ENCODE measurements at regions not wholly inside any gene's neighbourhood (a gene's known extent, or its start where the extent isn't known, plus 50 kb on each side); places are given as distances from the start of the nearest gene placed in this dataset.
"Not testable (repeated sequence)": the region's sequence is repeated elsewhere in the genome, so short reads cannot be mapped to it uniquely, and the experiment has no call there.

DNA sequence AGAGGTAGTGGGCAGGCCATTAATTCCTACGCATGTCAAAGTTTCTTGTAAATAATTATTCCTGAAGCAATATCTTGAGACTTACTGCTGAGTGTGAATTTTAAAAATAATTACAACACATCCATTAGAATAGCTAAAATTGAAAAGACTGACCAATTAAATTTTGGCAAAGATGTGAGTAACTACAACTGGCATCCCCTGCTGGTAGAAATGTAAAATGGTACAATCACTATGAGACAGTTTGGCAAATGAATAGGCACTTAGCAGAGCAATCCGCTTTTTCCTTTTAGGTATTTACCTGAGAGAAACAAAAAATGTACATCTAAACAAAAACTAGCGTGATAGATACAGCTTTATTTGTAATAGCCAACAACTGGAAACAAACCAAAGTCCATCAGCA, 798.9 kb downstream of the BRINP3 start:
- Histone ChIP-seq H3K4me3 (ENCODE audit: low read length) (no peak overlapping the region), H3K27me3 (ENCODE audit: insufficient read depth, low read length) (no peaks in the 10 kb centered on the region), H3K9me3 (ENCODE audit: low read depth, low read length) (no peaks in the 10 kb centered on the region), H3K4me1 (ENCODE audit: insufficient read depth, low read length) (no peaks in the 10 kb centered on the region)

DNA sequence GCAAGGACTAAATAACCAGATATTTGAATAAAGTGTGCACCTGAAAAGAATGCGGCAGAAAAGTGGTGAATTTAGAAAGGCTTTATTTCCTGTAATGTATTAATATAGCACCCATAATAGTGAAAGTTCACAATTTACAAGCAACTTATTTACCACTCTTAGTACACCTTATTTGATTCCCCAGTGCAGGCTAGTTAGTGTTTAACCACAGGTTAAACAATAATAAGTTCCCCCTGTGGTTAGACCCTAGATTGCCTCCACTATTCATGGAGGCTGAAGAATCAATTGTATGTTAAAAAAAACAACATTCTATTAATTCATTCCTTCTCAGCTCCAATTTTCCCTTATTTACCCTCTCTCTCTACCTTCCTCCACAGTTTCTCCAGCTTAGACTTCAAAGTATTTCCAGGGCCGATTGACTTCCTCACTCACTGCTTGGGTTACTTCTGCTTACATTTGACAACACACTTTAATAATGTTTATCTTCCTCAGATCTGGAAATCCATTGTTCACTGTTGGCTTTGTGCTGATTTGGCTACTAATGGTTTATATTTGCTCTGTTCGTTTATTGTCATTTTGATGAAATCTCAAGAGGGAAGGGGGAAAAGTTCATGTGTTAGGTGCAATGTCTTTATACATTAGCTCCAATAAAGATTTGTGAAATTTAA, 796.3 kb downstream of the BRINP3 start:
- Histone ChIP-seq H3K9me3 (ENCODE audit: low read depth, low read length) (no peaks in the 10 kb centered on the region), H3K4me3 (ENCODE audit: low read length) (no peak overlapping the region), H3K4me1 (ENCODE audit: insufficient read depth, low read length) (no peaks in the 10 kb centered on the region), H3K27me3 (ENCODE audit: insufficient read depth, low read length) (no peaks in the 10 kb centered on the region)

DNA sequence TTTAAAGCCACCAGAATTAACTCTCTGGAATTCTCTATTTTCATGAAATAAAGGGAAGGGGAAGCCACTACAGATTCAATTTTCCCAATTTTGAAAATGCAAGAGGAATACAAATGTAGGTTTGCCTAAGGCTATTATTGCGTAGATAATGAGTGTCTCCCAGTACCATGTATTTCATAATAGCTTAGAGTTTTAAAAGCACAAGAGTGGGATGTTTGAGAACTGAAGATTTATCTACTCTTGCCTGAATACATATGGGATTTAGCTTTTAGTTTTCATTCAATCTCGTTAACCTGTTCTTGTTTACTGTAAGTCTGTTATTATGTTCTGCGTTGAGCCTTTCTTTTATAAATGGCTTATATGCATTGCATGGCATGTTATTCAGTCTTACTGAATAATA, 795.1 kb downstream of the BRINP3 start:
- Histone ChIP-seq H3K4me1 (ENCODE audit: insufficient read depth, low read length) (no peaks in the 10 kb centered on the region), H3K9me3 (ENCODE audit: low read depth, low read length) (no peaks in the 10 kb centered on the region)

DNA sequence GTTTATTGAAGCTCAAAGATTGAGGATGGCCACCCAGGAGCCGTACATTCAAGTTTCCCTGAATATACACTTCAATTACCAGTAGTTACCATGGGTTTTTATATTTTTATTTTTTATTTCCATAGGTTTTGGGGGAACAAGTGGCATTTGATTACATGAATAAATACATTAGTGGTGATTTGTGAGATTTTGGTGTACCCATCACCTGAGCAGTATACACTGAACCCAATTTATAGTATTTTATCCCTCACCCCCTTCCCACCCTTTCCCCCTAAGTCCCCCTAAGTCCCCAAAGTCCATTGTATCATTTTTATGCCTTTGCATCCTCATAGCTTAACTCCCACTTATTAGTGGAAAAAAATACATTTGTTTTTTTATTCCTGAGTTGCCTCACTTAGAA, 791.4 kb downstream of the BRINP3 start:
- Histone ChIP-seq H3K4me1 (ENCODE audit: insufficient read depth, low read length) (no peaks in the 10 kb centered on the region), H3K4me3 (ENCODE audit: low read length) (no peak overlapping the region), H3K9me3 (ENCODE audit: low read depth, low read length) (no peaks in the 10 kb centered on the region), H3K27me3 (ENCODE audit: insufficient read depth, low read length) (no peaks in the 10 kb centered on the region)

More for the DNA sequence above, 795.1 kb downstream of the BRINP3 start:
- H3K27me3 ChIP-seq (ENCODE audit: insufficient read depth, low read length), result no peaks in the 10 kb centered on the region
- no peak overlapping the region for H3K4me3 ChIP-seq (ENCODE audit: low read length)

DNA sequence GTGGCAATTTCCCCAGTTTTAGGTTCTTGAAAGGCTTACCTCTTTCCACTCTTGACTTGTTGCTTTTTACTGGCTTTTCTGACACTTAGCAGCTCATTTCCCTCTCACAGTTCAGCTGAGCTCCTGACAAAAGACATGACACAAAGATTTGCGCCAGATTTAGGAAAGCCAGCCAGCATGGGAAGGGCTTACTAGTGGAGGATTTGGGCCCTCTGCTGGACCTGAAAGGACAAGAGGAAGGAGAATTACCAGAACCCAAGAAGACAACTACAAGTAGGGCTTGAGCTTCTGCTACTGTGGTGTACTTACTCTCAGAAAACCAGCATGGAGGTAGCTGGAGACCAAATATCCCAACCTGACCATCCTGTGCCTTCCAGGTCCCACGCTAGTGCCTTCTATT, 784.5 kb downstream of the BRINP3 start:
- Histone ChIP-seq H3K4me3 (ENCODE audit: low read length) (no peak overlapping the region), H3K27me3 (ENCODE audit: insufficient read depth, low read length) (no peaks in the 10 kb centered on the region), H3K4me1 (ENCODE audit: insufficient read depth, low read length) (no peaks in the 10 kb centered on the region), H3K9me3 (ENCODE audit: low read depth, low read length) (no peaks in the 10 kb centered on the region)

DNA sequence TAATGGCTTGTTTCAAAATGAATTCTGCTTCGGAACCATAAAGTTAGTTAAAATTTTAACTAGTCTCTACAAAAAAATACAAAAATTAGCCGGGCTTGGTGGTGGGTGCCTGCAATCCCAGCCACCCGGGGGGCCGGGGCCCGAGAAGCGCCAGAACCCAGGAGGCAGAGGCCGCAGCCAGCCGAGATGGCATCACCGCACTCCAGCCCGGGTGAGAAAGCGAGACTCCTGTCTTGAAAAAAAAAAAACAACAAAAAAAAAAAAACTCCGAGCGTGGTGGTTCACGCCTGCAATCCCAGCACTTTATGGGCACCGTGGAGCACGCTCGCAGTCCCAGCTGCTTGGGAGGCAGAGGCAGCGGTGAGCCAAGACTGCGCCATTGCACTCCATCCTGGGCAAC, 781.4 kb downstream of the BRINP3 start:
- H3K4me1 ChIP-seq (ENCODE audit: insufficient read depth, low read length), result no peaks in the 10 kb centered on the region
- no peaks in the 10 kb centered on the region for H3K27me3 ChIP-seq (ENCODE audit: insufficient read depth, low read length)
- H3K9me3 ChIP-seq (ENCODE audit: low read depth, low read length), result no peaks in the 10 kb centered on the region
- H3K4me3 ChIP-seq (ENCODE audit: low read length), result no peak overlapping the region

DNA sequence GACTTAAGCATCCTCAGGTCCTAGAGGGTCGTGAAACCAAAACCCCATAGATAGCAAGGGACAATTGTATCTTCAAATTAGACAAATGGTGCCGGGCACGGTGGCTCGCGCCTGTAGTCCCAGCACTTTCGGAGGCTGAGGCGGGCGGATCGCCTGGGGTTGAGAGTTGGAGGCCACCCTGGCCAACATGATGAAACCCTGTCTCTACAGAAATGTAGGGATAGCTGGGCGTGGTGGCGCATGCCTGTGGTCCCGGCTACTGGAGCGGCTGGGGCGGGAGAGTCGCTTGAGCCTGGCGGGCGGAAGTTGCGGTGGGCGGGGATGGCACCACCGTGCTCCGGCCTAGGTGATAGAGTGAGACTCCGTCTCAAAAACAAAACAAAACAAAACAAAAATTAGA, 780.6 kb downstream of the BRINP3 start:
- Histone ChIP-seq H3K4me1 (ENCODE audit: insufficient read depth, low read length) (no peaks in the 10 kb centered on the region), H3K27me3 (ENCODE audit: insufficient read depth, low read length) (no peaks in the 10 kb centered on the region), H3K4me3 (ENCODE audit: low read length) (no peak overlapping the region), H3K9me3 (ENCODE audit: low read depth, low read length) (no peaks in the 10 kb centered on the region)

DNA sequence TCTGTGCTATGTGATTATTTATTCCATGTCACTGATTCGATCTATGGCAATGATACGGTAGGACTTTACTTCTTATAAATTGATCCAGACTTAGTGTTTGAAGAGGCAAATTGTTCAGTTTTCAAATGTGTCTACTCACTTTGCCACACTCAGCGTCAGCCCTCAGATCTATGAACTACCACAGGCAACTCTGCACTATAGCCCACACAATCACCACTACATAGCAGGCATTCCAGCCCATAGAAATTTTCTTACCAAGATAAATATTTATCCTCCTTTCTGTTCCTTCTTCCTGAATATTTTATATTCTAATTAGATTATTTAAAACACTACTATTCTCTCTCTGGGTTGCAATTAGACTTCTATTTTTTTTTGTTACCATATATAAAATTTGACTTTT, 776.1 kb downstream of the BRINP3 start:
- H3K9me3 ChIP-seq (ENCODE audit: low read depth, low read length), result no peaks in the 10 kb centered on the region
- no peaks in the 10 kb centered on the region for H3K4me1 ChIP-seq (ENCODE audit: insufficient read depth, low read length)
- no peak overlapping the region for H3K4me3 ChIP-seq (ENCODE audit: low read length)
- H3K27me3 ChIP-seq (ENCODE audit: insufficient read depth, low read length), result no peaks in the 10 kb centered on the region

DNA sequence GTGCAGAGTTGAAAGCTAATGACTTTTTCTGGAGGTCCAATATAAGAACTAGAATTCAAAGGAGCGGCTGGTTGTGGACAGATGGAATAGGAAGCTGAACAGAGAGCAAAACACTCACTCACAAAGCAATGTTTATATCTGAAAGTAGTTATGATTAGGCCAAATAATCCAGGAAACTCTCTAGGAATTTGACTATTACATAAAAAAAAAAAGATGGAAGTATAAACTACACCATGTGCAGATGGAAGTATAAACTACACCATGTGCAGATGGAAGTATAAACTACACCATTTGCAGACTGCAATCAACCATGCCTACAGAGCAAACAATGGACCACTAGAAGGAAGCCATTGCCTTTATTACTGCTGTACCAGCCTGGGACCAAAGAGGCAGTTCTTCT, 771.1 kb downstream of the BRINP3 start:
- Histone ChIP-seq H3K27me3 (ENCODE audit: insufficient read depth, low read length) (no peaks in the 10 kb centered on the region), H3K4me3 (ENCODE audit: low read length) (no peak overlapping the region), H3K4me1 (ENCODE audit: insufficient read depth, low read length) (no peaks in the 10 kb centered on the region), H3K9me3 (ENCODE audit: low read depth, low read length) (peaks cover 5% of the 10 kb centered on the region)

DNA sequence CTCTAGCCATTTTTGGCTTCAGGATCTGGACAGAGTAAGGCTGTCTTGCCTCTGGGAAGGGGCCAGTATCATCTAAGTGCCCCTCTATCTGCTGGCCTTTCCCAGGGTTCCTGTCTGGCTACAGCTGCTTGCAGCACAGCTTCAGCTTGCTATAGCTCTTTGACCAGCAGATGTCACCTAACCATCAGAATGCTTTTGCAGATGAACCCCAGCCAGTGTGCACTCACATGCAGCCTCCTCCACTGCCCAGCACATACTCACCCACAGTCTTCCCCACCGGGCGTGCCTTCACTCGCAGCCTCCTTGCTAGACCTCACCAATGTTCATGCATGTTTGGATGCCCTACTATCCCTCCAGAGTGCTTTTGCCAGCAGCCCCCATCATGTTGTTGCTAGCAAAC, 769.0 kb downstream of the BRINP3 start:
- H3K27me3 ChIP-seq (ENCODE audit: insufficient read depth, low read length), result no peaks in the 10 kb centered on the region
- no peak overlapping the region for H3K4me3 ChIP-seq (ENCODE audit: low read length)
- H3K4me1 ChIP-seq (ENCODE audit: insufficient read depth, low read length), result no peaks in the 10 kb centered on the region
- H3K9me3 ChIP-seq (ENCODE audit: low read depth, low read length), result peaks cover 17% of the 10 kb centered on the region

DNA sequence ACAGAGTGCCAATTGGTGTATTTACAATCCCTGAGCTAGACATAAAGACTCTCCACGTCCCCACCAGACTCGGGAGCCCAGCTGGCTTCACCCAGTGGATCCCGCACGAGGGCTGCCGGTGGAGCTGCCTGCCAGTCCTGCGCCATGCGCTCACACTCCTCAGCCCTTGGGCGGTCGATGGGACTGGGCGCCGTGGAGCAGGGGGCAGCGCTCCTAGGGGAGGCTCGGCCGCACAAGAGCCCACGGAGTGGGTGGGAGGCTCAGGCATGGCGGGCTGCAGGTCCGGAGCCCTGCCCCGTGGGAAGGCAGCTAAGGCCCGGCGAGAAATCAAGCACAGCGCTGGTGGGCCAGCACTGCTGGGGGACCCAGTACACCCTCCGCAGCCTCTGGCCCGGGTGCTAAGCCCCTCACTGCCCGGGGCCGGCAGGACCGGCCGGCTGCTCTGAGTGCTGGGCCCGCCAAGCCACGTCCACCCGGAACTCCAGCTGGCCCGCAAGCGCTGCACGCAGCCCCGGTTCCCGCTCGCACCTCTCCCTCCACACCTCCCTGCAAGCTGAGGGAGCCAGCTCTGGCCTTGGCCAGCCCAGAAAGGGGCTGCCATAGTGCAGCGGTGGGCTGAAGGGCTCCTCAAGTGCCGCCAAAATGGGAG, 759.4 kb downstream of the BRINP3 start:
- not testable (repeated sequence) for H3K4me3 ChIP-seq (ENCODE audit: low read length); H3K9me3 ChIP-seq (ENCODE audit: low read depth, low read length); H3K4me1 ChIP-seq (ENCODE audit: insufficient read depth, low read length); H3K27me3 ChIP-seq (ENCODE audit: insufficient read depth, low read length)

DNA sequence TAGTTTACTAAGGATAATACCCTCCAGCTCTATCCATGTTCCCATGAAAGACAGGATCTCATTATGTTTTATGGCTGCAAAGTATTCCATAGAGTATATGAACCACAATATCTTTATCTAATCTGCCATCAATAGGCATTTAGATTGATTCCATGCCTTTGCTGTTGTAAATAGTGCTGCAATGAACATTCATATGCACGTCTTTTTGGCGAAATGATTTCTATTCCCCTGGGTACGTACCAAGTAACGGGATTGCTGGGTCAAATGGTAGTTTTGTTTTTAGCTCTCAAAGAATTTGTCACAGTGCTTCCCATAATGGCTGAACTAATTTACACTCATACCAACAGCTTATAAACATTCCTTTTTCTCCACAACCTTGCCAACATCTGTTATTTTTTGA, 750.9 kb downstream of the BRINP3 start:
- Histone ChIP-seq H3K4me3 (ENCODE audit: low read length) (no peak overlapping the region), H3K9me3 (ENCODE audit: low read depth, low read length) (no peaks in the 10 kb centered on the region), H3K4me1 (ENCODE audit: insufficient read depth, low read length) (no peaks in the 10 kb centered on the region)

DNA sequence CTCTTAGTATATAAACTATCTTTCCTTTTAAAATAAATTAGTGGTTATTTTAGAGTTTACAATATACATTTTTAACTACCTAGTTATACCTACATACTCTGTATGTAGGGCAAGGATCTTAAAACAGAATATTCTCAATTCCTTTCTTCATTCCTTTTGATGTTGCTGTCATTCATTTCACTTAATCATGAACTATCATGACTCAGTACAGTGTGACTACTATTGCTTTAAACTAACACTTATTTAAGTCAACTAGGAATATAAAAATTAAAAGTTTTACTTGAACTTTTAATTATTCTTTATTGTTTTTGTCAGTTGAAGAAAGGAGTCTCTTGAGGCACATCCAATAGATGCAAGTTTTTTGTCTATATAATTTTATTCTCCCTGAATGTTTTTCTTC, 726.4 kb downstream of the BRINP3 start:
- no peaks in the 10 kb centered on the region for H3K27me3 ChIP-seq (ENCODE audit: insufficient read depth, low read length)
- no peaks in the 10 kb centered on the region for H3K4me1 ChIP-seq (ENCODE audit: insufficient read depth, low read length)
- peaks cover 6% of the 10 kb centered on the region for H3K9me3 ChIP-seq (ENCODE audit: low read depth, low read length)
- no peak overlapping the region for H3K4me3 ChIP-seq (ENCODE audit: low read length)

More for the DNA sequence above, 750.9 kb downstream of the BRINP3 start:
- no peaks in the 10 kb centered on the region for H3K27me3 ChIP-seq (ENCODE audit: insufficient read depth, low read length)

DNA sequence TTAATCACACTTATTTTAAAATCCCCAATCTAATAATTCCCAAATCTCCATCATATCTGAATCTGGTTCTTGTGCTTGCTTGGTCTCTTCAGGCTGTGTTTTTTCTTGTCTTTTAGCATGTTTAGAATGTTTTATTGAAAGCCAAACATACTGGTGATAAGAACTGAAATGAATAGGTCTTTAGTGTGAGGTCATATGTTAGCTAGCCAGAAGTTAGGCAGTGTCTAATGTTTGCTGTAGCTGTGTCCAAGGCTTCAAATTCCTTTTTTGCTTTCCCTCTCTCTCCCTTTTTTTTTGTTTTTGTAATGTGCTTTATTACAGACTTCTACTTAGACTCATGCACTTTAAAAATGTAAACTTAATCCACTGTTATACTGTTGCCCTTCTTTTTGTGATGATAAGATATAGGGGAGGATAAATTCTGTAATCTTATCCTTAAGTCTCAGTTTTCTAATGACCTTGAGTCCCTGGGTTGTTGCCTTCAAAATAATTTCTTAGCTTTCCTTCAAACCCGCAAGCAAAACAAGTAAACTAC, 725.1 kb downstream of the BRINP3 start:
- Histone ChIP-seq H3K4me3 (ENCODE audit: low read length) (no peak overlapping the region), H3K4me1 (ENCODE audit: insufficient read depth, low read length) (no peaks in the 10 kb centered on the region), H3K27me3 (ENCODE audit: insufficient read depth, low read length) (no peaks in the 10 kb centered on the region)

DNA sequence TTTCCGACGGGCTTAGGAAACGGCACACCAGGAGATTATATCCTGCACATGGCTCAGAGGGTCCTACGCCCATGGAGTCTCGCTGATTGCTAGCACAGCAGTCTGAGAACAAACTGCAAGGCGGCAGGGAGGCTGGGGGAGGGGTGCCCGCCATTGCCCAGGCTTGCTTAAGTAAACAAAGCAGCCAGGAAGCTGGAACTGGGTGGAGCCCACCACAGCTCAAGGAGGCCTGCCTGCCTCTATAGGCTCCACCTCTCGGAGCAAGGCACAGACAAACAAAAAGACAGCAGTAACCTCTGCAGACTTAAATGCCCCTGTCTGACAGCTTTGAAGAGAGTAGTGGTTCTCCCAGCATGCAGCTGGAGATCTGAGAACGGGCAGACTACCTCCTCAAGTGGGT, 722.6 kb downstream of the BRINP3 start:
- not testable (repeated sequence) for H3K4me1 ChIP-seq (ENCODE audit: insufficient read depth, low read length); H3K9me3 ChIP-seq (ENCODE audit: low read depth, low read length); H3K27me3 ChIP-seq (ENCODE audit: insufficient read depth, low read length)

More for the DNA sequence above, 725.1 kb downstream of the BRINP3 start:
- H3K9me3 ChIP-seq (ENCODE audit: low read depth, low read length), result peaks cover 6% of the 10 kb centered on the region

More for the DNA sequence above, 722.6 kb downstream of the BRINP3 start:
- H3K4me3 ChIP-seq (ENCODE audit: low read length), result not testable (repeated sequence)
